ENCODE measurements at regions not wholly inside any gene's neighbourhood (a gene's known extent, or its start where the extent isn't known, plus 50 kb on each side); places are given as distances from the start of the nearest gene placed in this dataset.

GRCh38 chr3:193782276-193782647, 189.3 kb downstream of the OPA1 start (continued):
- TF ChIP-seq, protein P1, sequence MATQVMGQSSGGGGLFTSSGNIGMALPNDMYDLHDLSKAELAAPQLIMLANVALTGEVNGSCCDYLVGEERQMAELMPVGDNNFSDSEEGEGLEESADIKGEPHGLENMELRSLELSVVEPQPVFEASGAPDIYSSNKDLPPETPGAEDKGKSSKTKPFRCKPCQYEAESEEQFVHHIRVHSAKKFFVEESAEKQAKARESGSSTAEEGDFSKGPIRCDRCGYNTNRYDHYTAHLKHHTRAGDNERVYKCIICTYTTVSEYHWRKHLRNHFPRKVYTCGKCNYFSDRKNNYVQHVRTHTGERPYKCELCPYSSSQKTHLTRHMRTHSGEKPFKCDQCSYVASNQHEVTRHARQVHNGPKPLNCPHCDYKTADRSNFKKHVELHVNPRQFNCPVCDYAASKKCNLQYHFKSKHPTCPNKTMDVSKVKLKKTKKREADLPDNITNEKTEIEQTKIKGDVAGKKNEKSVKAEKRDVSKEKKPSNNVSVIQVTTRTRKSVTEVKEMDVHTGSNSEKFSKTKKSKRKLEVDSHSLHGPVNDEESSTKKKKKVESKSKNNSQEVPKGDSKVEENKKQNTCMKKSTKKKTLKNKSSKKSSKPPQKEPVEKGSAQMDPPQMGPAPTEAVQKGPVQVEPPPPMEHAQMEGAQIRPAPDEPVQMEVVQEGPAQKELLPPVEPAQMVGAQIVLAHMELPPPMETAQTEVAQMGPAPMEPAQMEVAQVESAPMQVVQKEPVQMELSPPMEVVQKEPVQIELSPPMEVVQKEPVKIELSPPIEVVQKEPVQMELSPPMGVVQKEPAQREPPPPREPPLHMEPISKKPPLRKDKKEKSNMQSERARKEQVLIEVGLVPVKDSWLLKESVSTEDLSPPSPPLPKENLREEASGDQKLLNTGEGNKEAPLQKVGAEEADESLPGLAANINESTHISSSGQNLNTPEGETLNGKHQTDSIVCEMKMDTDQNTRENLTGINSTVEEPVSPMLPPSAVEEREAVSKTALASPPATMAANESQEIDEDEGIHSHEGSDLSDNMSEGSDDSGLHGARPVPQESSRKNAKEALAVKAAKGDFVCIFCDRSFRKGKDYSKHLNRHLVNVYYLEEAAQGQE (IDR thresholded peaks at IDR 0.05; ENCODE audit: low read depth) = no peak
- TF ChIP-seq POLR2A (IDR thresholded peaks at IDR 0.05; ENCODE audit: borderline replicate concordance, extremely low read depth, insufficient read depth, insufficient read length) = no peak
- no peak for TF ChIP-seq EZH2phosphoT487 (IDR thresholded peaks at IDR 0.05; ENCODE audit: borderline replicate concordance)
- peak; percentile 29 for TF ChIP-seq YY1 (IDR thresholded peaks at IDR 0.05; ENCODE audit: extremely low read depth, insufficient replicate concordance, low read depth, low read length)
- peak; percentile 63; the same call in 1 of the 2 replicates for TF ChIP-seq JUND (IDR thresholded peaks at IDR 0.05)
- no peak for TF ChIP-seq ELF1 (IDR thresholded peaks at IDR 0.05; ENCODE audit: borderline replicate concordance, low read depth)
- no peak; the same call in 1 of the 2 replicates for TF ChIP-seq CBX3 (IDR thresholded peaks at IDR 0.05; ENCODE audit: low read depth)
- no peak for TF ChIP-seq SRF (IDR thresholded peaks at IDR 0.05; ENCODE audit: low read depth)
- no peak for TF ChIP-seq EGR1 (IDR thresholded peaks at IDR 0.05; ENCODE audit: low read depth)
- TF ChIP-seq FOSL1 (IDR thresholded peaks at IDR 0.05; ENCODE audit: low read depth) = peak; percentile 67

GRCh38 chr3:193782747-193783146, 189.7 kb downstream of the OPA1 start:
- Histone ChIP-seq H3K9ac (ENCODE audit: low read length) (peak overlapping the region; percentile 47), H3K79me2 (ENCODE audit: insufficient read depth, low read length) (no peaks in the 10 kb centered on the region), H3K9me3 (ENCODE audit: control insufficient read depth in 1 of 2, insufficient read depth in 1 of 2, low read depth in 1 of 2, low read length in 2 of 2) (no peaks in the 10 kb centered on the region), H3K4me1 (ENCODE audit: control insufficient read depth in 1 of 2, insufficient read depth in 2 of 2, low read length in 2 of 2) (peaks cover 28 to 43% of the 10 kb centered on the region in 2 experiments), H2AFZ (ENCODE audit: low read depth, low read length, poor library complexity, severe bottlenecking) (no peak overlapping the region), H4K20me1 (ENCODE audit: insufficient read depth) (no peaks in the 10 kb centered on the region), H3K4me2 (ENCODE audit: low read length) (peak overlapping the region; percentile 77), H3K4me3 (replicated peaks in 1 of 2; ENCODE audit: low read depth in 1 of 2, low read length in 2 of 2) (peak overlapping the region in 1 of 2 experiments; percentile 29; a peak in 1 of 4 replicates), H3K9me2 (ENCODE audit: insufficient read depth) (no peaks in the 10 kb centered on the region), H3K27ac (ENCODE audit: low read depth, low read length) (peak overlapping the region; percentile 29; the same call in 1 of the 2 replicates), H3K27me3 (ENCODE audit: insufficient read depth, low read length) (peaks cover 25% of the 10 kb centered on the region; the same call in 1 of the 2 replicates), H3K36me3 (ENCODE audit: control insufficient read depth in 1 of 2, insufficient read depth in 2 of 2, low read length in 2 of 2) (no peaks in the 10 kb centered on the region)
- no peak for DNase-seq (ENCODE audit: low read depth, low spot score)
- no TSS peak for BruUV-seq (replicated peaks)
- RAD21 ChIA-PET (ENCODE audit: low non-redundant PET in 1 of 2, low total read pairs in 2 of 2, uncharacterized antibody in 2 of 2, unreplicated experiment in 2 of 2) = interaction anchor here in 1 of 2 experiments (3.4 kb wide), 1 partner anchor 533 kb away, joined by 13 read pairs; no protein-coding TSS in a partner anchor
- intact Hi-C loops (cut with micrococcal nuclease) = no loop called here
- TF ChIP-seq EGR1 (IDR thresholded peaks at IDR 0.05; ENCODE audit: low read depth) = no peak
- TF ChIP-seq ZFX (IDR thresholded peaks at IDR 0.05) = no peak
- TF ChIP-seq EZH2phosphoT487 (IDR thresholded peaks at IDR 0.05; ENCODE audit: borderline replicate concordance) = no peak
- TF ChIP-seq, protein P2, sequence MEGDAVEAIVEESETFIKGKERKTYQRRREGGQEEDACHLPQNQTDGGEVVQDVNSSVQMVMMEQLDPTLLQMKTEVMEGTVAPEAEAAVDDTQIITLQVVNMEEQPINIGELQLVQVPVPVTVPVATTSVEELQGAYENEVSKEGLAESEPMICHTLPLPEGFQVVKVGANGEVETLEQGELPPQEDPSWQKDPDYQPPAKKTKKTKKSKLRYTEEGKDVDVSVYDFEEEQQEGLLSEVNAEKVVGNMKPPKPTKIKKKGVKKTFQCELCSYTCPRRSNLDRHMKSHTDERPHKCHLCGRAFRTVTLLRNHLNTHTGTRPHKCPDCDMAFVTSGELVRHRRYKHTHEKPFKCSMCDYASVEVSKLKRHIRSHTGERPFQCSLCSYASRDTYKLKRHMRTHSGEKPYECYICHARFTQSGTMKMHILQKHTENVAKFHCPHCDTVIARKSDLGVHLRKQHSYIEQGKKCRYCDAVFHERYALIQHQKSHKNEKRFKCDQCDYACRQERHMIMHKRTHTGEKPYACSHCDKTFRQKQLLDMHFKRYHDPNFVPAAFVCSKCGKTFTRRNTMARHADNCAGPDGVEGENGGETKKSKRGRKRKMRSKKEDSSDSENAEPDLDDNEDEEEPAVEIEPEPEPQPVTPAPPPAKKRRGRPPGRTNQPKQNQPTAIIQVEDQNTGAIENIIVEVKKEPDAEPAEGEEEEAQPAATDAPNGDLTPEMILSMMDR (IDR thresholded peaks at IDR 0.05 in 2 of 3, conservative IDR thresholded peaks at IDR 0.05 in 1 of 3; ENCODE audit: borderline replicate concordance in 1 of 3, insufficient read depth in 1 of 3, low read depth in 2 of 3, low read length in 2 of 3) = no peak
- no peak for TF ChIP-seq JUND (IDR thresholded peaks at IDR 0.05)
- TF ChIP-seq SP1 (IDR thresholded peaks at IDR 0.05; ENCODE audit: low read depth) = no peak
- no peak for TF ChIP-seq POLR2A (IDR thresholded peaks at IDR 0.05; ENCODE audit: borderline replicate concordance, extremely low read depth, insufficient read depth, insufficient read length)
- TF ChIP-seq, protein P3, sequence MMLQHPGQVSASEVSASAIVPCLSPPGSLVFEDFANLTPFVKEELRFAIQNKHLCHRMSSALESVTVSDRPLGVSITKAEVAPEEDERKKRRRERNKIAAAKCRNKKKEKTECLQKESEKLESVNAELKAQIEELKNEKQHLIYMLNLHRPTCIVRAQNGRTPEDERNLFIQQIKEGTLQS (IDR thresholded peaks at IDR 0.05) = no peak
- no peak for TF ChIP-seq ZNF274 (IDR thresholded peaks at IDR 0.05; ENCODE audit: low read depth, low read length)
- TF ChIP-seq RAD21 (IDR thresholded peaks at IDR 0.05; ENCODE audit: low read depth) = no peak
- TF ChIP-seq POLR2AphosphoS5 (IDR thresholded peaks at IDR 0.05; ENCODE audit: low read depth, low read length) = no peak
- no peak for TF ChIP-seq CBX3 (IDR thresholded peaks at IDR 0.05; ENCODE audit: low read depth)
- TF ChIP-seq YY1 (IDR thresholded peaks at IDR 0.05; ENCODE audit: extremely low read depth, insufficient replicate concordance, low read depth, low read length) = no peak
- TF ChIP-seq, protein P4, sequence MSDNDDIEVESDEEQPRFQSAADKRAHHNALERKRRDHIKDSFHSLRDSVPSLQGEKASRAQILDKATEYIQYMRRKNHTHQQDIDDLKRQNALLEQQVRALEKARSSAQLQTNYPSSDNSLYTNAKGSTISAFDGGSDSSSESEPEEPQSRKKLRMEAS (IDR thresholded peaks at IDR 0.05) = no peak
- no peak for TF ChIP-seq CEBPB (IDR thresholded peaks at IDR 0.05; ENCODE audit: low read depth)
- no peak for TF ChIP-seq SIN3A (IDR thresholded peaks at IDR 0.05; ENCODE audit: low read depth)
- no peak for TF ChIP-seq FOSL1 (IDR thresholded peaks at IDR 0.05; ENCODE audit: low read depth)
- no peak for TF ChIP-seq TCF7L2 (IDR thresholded peaks at IDR 0.05; ENCODE audit: borderline replicate concordance, extremely low read depth, insufficient read depth, insufficient read length)
- CTCF ChIA-PET = interaction anchor here (2.8 to 8.7 kb wide), 3 partner anchors 354 to 540 kb away, joined by 21 to 145 read pairs (median 46); partner anchors contain the start of gene HES1
- ATAC-seq = peak; percentile 6; the same call in 1 of the 2 replicates
- POLR2A ChIA-PET = interaction anchor here (2.2 kb wide), 1 partner anchor 353 kb away, joined by 10 read pairs; the partner anchor contains the start of gene HES1
